Retinal pigment epithelial cell (primary cell): ENCODE measurements at regions not wholly inside any gene's neighbourhood (a gene's known extent, or its start where the extent isn't known, plus 50 kb on each side); places are given as distances from the start of the nearest gene placed in this dataset.

ENCODE experiments used
- DNase-seq: peaks from one replicate; pipeline ENCODE4 v3.0.0-alpha.2; 2010; ENCODE audit warnings: low read depth
- H3K4me3 ChIP-seq: 2 replicates; pipeline ENCODE4 v1.5.1; 2011; ENCODE audit warnings: mild to moderate bottlenecking, low read length, control low read depth, moderate library complexity
- TF ChIP-seq, protein P1 (sequence below): conservative IDR thresholded peaks from 2 replicates; pipeline ENCODE4 v1.5.1; 2011; ENCODE audit warnings: low read depth, low read length, control low read depth, inconsistent platforms

DNA sequence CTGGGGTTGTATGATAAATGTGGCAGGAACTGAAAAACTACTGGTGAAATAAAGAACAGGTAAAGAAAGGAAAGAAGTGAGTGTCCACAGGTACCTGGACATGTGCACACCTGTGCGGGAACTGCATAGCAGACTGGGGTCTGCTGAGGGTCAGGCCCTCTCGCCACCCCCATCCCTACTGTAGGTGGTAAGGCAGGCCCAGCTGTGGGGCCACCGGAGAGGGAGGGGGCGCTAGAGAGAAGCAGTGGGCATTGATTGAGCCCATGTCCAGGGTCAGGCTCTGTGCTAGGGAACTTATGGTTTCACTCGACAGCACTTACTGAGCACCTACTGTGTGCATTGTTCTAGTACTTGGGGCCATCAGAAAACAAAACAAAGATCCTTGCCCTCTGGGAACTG is 400.5 kb downstream of the MATN1 start:
- H3K4me3 ChIP-seq = no peak overlapping the region
- no peak for DNase-seq
- TF ChIP-seq, protein P1, sequence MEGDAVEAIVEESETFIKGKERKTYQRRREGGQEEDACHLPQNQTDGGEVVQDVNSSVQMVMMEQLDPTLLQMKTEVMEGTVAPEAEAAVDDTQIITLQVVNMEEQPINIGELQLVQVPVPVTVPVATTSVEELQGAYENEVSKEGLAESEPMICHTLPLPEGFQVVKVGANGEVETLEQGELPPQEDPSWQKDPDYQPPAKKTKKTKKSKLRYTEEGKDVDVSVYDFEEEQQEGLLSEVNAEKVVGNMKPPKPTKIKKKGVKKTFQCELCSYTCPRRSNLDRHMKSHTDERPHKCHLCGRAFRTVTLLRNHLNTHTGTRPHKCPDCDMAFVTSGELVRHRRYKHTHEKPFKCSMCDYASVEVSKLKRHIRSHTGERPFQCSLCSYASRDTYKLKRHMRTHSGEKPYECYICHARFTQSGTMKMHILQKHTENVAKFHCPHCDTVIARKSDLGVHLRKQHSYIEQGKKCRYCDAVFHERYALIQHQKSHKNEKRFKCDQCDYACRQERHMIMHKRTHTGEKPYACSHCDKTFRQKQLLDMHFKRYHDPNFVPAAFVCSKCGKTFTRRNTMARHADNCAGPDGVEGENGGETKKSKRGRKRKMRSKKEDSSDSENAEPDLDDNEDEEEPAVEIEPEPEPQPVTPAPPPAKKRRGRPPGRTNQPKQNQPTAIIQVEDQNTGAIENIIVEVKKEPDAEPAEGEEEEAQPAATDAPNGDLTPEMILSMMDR = no peak

DNA sequence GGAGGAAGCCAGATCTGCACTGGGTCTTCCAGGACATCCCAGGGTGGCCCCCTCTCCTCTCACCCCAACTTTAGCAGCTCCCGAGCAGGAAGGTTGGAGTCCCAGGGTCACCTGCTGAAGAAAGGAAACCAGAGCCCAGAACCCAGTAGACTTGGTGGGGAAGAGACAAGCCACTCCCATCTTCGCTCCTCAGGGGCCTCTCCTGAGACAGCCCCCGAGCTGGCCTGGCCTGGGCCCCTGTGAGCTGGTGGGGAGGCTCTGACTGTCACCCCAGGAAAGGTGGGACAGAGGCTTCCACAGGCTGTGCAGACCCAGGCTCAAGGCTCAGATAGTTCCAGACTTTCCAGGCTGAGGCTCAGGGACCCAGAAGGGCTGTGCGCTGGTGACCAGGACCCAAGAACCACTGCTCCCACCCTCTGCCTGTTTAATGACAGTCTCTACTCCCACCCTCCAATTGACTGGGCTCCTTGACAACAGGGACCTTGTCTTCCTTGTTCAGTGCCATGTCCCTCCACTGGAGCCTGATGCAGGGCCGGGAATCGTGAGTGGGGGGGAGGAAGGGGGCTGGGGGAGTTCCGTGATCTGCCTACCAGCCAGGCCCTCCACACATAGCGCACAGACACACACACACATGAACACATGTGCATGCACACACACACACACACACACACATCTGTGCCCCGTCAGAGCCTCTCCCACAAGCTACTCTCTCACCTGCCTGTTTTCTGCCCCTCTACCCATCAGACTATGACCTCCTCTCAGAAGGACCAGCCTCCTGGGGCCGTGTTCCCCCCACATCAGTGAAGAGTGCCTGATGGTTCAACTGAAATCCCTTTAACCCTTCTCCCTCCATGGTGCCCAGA is 401.2 kb downstream of the MATN1 start:
- H3K4me3 ChIP-seq = no peak overlapping the region
- no peak for DNase-seq
- TF ChIP-seq, protein P1 = no peak

DNA sequence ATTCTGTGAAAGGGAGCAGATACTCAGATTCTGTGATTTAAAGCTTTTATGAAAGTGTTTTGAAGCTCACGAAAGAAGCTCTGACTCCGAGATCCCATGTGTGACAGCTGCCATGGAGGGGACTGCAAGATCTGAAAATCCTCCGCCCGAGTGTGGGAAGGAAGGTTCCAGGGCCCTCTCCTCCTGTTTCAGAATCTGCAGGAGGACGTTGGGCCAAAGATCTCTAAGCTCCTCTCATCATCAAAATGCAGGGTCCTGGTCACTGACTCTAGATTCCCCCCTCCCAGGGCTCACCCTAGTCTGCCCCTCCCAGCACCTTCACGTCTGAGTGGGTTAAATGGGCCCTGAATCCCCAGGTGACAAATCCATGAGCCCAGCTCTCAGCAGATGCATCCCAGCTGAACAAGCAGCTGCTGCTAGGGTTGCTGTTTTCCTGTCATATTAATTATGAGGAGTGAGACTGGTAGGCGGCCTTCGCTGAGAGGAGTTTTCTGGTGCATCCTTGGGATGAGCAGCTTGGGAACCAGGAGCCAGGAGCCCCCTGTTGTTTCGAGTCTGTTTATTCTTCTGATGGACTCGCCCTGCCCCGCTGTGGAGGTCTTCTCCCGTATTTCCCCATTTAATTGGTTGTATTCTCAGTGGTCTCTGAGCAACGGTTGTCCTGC is 402.0 kb downstream of the MATN1 start:
- TF ChIP-seq, protein P1 = no peak
- DNase-seq = no peak
- no peak overlapping the region for H3K4me3 ChIP-seq

DNA sequence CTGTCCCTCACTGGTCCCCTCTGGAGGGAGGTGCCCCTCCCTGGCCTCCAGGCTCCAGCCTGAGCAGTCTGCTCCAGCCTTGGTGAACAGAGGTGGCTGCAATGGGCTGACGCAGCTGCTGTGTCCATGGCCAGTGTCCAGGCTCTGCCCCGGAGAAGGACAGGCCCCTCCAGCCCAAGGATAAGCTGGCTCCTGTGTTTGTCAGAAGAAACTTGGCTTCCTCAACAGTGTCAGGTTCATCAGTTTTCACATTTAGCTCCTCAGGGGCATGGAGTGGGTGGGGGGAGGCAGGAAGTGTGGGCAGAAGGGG is 402.8 kb downstream of the MATN1 start:
- TF ChIP-seq, protein P1 = no peak
- DNase-seq = no peak

DNA sequence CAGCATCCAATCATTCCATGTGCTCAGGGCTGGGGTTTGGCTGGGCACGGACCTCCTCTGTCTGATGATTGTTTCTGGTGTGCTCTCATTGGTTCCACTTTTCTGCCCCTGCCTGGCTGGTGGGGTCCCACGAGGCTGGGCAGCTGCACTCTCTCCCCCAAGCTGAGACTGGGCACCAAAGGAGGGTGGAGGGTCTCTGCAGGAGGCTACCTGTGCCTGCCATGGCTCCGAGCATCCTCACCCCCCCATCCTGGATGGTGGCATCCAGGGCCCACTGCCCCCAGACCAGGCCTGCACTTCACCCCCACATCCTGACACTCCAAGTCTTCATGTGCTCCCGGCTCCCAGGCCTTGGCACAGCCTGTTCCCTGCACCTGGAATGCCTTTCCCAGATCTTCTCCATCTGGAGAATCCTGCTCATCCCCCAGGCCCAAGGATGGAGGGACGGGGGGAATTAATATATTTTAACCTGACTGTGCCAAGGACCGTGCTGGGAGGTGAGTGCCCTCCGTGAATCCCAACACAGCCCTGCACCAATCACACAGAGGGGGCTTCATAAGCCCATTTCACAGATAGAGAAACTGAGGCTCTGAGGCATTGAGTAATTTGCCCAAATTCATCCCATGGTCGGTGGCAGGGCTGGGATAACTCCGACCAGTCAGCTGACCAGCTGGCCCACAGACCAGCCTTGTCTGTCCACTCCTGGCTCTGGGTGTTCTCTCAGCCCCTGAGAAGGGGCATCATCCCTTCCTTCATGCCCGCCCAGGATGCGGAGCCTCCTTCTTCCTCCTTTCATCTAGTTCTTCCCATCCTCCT is 403.4 kb downstream of the MATN1 start:
- no peak for DNase-seq
- TF ChIP-seq, protein P1 = no peak
- H3K4me3 ChIP-seq = no peak overlapping the region

More for the DNA sequence above, 402.8 kb downstream of the MATN1 start:
- H3K4me3 ChIP-seq = no peak overlapping the region

DNA sequence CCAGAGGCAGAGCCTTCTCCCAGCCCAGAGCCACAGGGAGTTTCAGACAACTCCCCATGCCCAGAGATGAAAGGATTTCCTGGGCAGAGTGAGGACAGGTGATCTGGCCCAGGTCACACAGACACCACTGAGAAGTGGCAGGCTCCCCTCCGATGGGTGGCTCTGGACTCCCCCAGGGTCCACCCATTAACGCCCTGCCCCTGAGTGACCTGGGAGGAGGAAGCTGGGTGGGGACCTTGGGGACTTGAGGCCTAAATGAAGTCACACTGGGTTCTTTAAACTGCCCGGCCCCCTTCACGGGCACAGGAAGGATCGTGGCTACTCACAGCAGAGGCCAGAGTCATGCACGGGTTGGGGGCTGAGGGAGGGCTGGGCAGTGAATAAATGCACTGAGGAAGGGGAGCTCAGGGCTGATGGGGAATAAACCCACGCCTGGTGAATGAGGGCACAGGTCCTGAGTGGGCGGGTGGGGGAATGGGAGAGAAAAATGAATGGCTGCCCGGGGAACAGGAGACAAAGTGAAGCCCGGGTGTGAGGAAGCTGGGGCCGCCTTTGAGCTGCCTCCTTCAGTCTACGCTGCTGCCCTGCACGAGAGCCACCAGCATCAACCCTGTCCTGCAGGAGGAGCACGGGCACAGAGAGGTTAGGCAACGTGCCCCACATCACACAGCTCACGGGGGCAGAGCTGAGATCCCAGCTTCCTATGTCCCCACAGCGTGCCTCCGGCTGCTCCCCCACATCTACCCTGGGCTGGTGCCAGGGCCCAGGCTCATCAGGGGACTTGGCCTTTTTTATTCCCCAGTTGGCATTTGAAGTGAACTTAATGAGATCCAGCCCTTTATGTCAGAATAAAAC is 404.3 kb downstream of the MATN1 start:
- TF ChIP-seq, protein P1 = no peak
- no peak for DNase-seq
- no peak overlapping the region for H3K4me3 ChIP-seq
